B cell (primary cell): ENCODE measurements at regions not wholly inside any gene's neighbourhood (a gene's known extent, or its start where the extent isn't known, plus 50 kb on each side); places are given as distances from the start of the nearest gene placed in this dataset.

Experiments
- ATAC-seq: fragments of 200-7000 bp; cut with Tn5 transposase; one replicate; pipeline ENCODE4 v1.10.0; 2021; ENCODE audit warnings: low read depth, mild to moderate bottlenecking, moderate number of reproducible peaks, moderate library complexity
- CTCF ChIA-PET: fragments of 350-600 bp; sonication (Branson Sonifier 250); formaldehyde crosslinking; loops from one replicate; lab custom pipeline; 2021; ENCODE audit warnings: antibody characterized with exemption, inconsistent platforms; lab: Charles Lee
- POLR2A ChIA-PET: fragments of 350-600 bp; sonication (Branson Sonifier 250); formaldehyde crosslinking; loops from one replicate; lab custom pipeline; 2021; ENCODE audit warnings: antibody characterized with exemption; lab: Charles Lee
- DNase-seq: peaks from one replicate; pipeline ENCODE4 v3.0.0; 2013
- H2AFZ ChIP-seq: 2 replicates; pipeline ENCODE4 v1.6.1; 2012; ENCODE audit warnings: mild to moderate bottlenecking, low read depth, low read length; ENCODE audit not compliant: insufficient read depth, poor library complexity, severe bottlenecking
- H3K27ac ChIP-seq, 2 donors: 1 replicate in 1 of 2; 2 replicates in 1 of 2; pipeline ENCODE4 v1.5.1; 2012 to 2013; ENCODE audit warnings: low read length in 2 of 2, mild to moderate bottlenecking in 2 of 2, moderate library complexity in 1 of 2
- H3K27me3 ChIP-seq, 4 experiments: fragments of 200-600 bp in 1 of 4; sonication (generic) in 1 of 4; replicated peaks in 1 of 4; 1 replicate in 2 of 4; 2 replicates in 2 of 4; pipeline versions ENCODE4 v1.6.1 to v1.7.0; 2013 to 2016; ENCODE audit warnings: low read length in 3 of 4, mild to moderate bottlenecking in 2 of 4, mixed read lengths in 1 of 4, moderate library complexity in 1 of 4; ENCODE audit not compliant: insufficient read depth in 4 of 4, control insufficient read depth in 3 of 4; ENCODE audit errors: control extremely low read depth in 1 of 4
- H3K36me3 ChIP-seq, 2 experiments: replicated peaks in 1 of 2; 1 replicate in 1 of 2; 2 replicates in 1 of 2; pipeline versions ENCODE4 v1.6.1 to v1.7.1; 2013; ENCODE audit warnings: low read length in 1 of 2; ENCODE audit not compliant: insufficient read depth in 2 of 2, control insufficient read depth in 1 of 2; ENCODE audit errors: control extremely low read depth in 1 of 2, extremely low read depth in 1 of 2
- H3K4me1 ChIP-seq, 2 donors: fragments of 200-600 bp in 1 of 2; sonication (generic) in 1 of 2; 1 replicate in 1 of 2; 2 replicates in 1 of 2; pipeline versions ENCODE4 v1.5.1 to v1.6.1; 2013 to 2017; ENCODE audit warnings: low read length in 2 of 2; ENCODE audit not compliant: control insufficient read depth in 2 of 2, insufficient read depth in 2 of 2
- H3K4me2 ChIP-seq: replicated peaks from 2 replicates; pipeline ENCODE3; 2012; ENCODE audit warnings: mild to moderate bottlenecking, low read depth, low read length; ENCODE audit not compliant: poor library complexity, severe bottlenecking
- H3K4me3 ChIP-seq, 5 experiments: fragments of 200-600 bp in 1 of 5; sonication (generic) in 1 of 5; 1 replicate in 3 of 5; 2 replicates in 2 of 5; pipeline versions ENCODE4 v1.5.1 to v1.7.0; 2011 to 2016; ENCODE audit warnings: low read length in 4 of 5, mild to moderate bottlenecking in 4 of 5, low read depth in 2 of 5, control low read depth in 1 of 5, moderate library complexity in 1 of 5; ENCODE audit not compliant: insufficient read depth in 1 of 5; ENCODE audit errors: control extremely low read depth in 1 of 5, extremely low read depth in 1 of 5
- H3K79me2 ChIP-seq: fragments of 200-600 bp; sonication (generic); one replicate; pipeline ENCODE4 v1.6.0; 2016; ENCODE audit warnings: low read length; ENCODE audit not compliant: control insufficient read depth, insufficient read depth
- H3K9ac ChIP-seq: fragments of 200-600 bp; sonication (generic); 2 replicates; pipeline ENCODE4 v1.6.1; 2017; ENCODE audit warnings: mild to moderate bottlenecking, low read length, moderate library complexity
- H3K9me3 ChIP-seq, 3 donors: one replicate each; pipeline versions ENCODE4 v1.6.1 to v1.7.1; 2013; ENCODE audit warnings: low read length in 2 of 3; ENCODE audit not compliant: control insufficient read depth in 2 of 3, insufficient read depth in 1 of 3; ENCODE audit errors: control extremely low read depth in 1 of 3
- H4K20me1 ChIP-seq: 2 replicates; pipeline ENCODE4 v1.6.0; 2012; ENCODE audit warnings: mild to moderate bottlenecking, low read length; ENCODE audit not compliant: insufficient read depth, control insufficient read depth, poor library complexity, severe bottlenecking
- H3K27ac Mint-ChIP-seq: one replicate; pipeline ENCODE4 v1.8.0; 2021; ENCODE audit warnings: mixed read lengths
- H3K27me3 Mint-ChIP-seq: one replicate; pipeline ENCODE4 v1.8.0; 2021; ENCODE audit warnings: mixed read lengths
- H3K4me1 Mint-ChIP-seq: one replicate; pipeline ENCODE4 v1.8.0; 2021; ENCODE audit warnings: mixed read lengths
- H3K4me3 Mint-ChIP-seq: one replicate; pipeline ENCODE4 v1.8.0; 2021; ENCODE audit warnings: mixed read lengths
- H3K9me3 Mint-ChIP-seq: one replicate; pipeline ENCODE4 v1.8.0; 2022; ENCODE audit warnings: mixed read lengths; ENCODE audit not compliant: insufficient read depth
- EZH2 ChIP-seq: IDR thresholded peaks from 2 replicates; pipeline ENCODE4 v1.6.1; 2012; ENCODE audit warnings: borderline replicate concordance, low read depth, mild to moderate bottlenecking, moderate library complexity, low read length; ENCODE audit not compliant: insufficient read depth, poor library complexity, severe bottlenecking
- WGBS: methylation state at CpG from one replicate; pipeline ENCODE4 v1.1.5; 2013; ENCODE audit warnings: missing lambda C conversion rate; ENCODE audit not compliant: insufficient coverage; 5-methylcytosine and 5-hydroxymethylcytosine counted together
- intact Hi-C: fragments of 100-400 bp; cut with micrococcal nuclease; formaldehyde crosslinking; loops from one replicate; pipeline ENCODE4 v1.10.0; 2022
- TF ChIP-seq, protein P1 (sequence below): fragments of 200-600 bp; IDR thresholded peaks from one replicate; pipeline ENCODE4 v1.8.0; 2022; ENCODE audit warnings: antibody characterized with exemption, mild to moderate bottlenecking

DNA sequence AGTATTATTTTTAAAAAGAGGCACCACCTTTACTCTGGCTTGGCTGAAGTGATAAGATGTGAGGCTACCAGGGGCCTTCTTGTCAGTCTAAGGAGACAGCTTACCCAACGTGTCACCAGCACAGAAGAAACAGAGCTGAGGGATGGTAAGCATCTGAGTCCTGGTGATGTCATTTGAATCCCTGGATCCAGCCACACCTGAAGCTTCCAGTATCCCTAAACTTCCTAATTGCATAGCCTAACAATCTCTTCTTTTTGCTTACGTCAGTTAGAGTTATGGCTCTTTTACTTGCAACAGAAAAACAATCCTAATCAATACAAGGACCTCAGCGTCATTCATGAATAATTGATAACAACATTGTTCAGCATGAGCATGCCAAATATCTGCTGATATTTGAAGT lies 436.6 kb downstream of the SHISA9 start:
- Histone ChIP-seq H2AFZ (no peak overlapping the region), H3K36me3 (no peaks in the 10 kb centered on the region), H3K27ac (no peak overlapping the region), H3K27me3 (no peaks in the 10 kb centered on the region), H3K9me3 (peaks cover 0 to 3% (median 0%) of the 10 kb centered on the region in 3 donors), H3K4me2 (no peak overlapping the region), H3K79me2 (no peaks in the 10 kb centered on the region), H3K4me1 (no peaks in the 10 kb centered on the region), H3K4me3 (no peak overlapping the region), H3K9ac (no peak overlapping the region), H4K20me1 (no peaks in the 10 kb centered on the region)
- TF ChIP-seq EZH2 = no peak
- TF ChIP-seq, protein P1, sequence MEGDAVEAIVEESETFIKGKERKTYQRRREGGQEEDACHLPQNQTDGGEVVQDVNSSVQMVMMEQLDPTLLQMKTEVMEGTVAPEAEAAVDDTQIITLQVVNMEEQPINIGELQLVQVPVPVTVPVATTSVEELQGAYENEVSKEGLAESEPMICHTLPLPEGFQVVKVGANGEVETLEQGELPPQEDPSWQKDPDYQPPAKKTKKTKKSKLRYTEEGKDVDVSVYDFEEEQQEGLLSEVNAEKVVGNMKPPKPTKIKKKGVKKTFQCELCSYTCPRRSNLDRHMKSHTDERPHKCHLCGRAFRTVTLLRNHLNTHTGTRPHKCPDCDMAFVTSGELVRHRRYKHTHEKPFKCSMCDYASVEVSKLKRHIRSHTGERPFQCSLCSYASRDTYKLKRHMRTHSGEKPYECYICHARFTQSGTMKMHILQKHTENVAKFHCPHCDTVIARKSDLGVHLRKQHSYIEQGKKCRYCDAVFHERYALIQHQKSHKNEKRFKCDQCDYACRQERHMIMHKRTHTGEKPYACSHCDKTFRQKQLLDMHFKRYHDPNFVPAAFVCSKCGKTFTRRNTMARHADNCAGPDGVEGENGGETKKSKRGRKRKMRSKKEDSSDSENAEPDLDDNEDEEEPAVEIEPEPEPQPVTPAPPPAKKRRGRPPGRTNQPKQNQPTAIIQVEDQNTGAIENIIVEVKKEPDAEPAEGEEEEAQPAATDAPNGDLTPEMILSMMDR = no peak
- no peak for DNase-seq
- POLR2A ChIA-PET = no interaction called here
- 29% methylated on average over 1 of the region's 3 CpGs for WGBS
- H3K9me3 Mint-ChIP-seq = no peaks in the 10 kb centered on the region
- ATAC-seq = no peak
- CTCF ChIA-PET = no interaction called here
- intact Hi-C loops = no loop called here
- H3K27me3 Mint-ChIP-seq = no peaks in the 10 kb centered on the region
- no peak overlapping the region for H3K4me3 Mint-ChIP-seq
- H3K27ac Mint-ChIP-seq = no peak overlapping the region
- H3K4me1 Mint-ChIP-seq = no peaks in the 10 kb centered on the region

DNA sequence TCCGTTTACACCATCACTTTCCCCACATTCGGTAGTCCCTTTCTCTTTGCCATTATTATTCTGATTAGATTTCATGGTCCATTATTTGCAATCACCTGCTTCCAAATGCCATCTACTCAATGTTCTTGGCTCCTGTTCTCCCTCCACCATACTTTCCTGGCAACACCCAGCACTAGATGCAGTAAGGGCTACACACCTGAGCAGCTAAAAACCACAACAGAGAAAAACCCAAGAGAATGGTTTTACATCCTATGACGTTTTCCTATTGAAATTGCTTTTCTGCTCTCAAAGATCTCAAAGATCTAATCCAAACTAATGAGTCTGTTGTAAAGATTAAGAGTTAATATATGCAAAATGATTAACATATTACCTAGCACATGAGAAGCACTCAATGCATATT lies 441.3 kb downstream of the SHISA9 start:
- no peaks in the 10 kb centered on the region for H3K4me1 Mint-ChIP-seq
- POLR2A ChIA-PET = no interaction called here
- Histone ChIP-seq H3K4me3 (no peak overlapping the region), H3K4me1 (no peaks in the 10 kb centered on the region), H3K27ac (no peak overlapping the region), H3K36me3 (no peaks in the 10 kb centered on the region), H3K27me3 (no peaks in the 10 kb centered on the region), H3K4me2 (no peak overlapping the region), H3K79me2 (no peaks in the 10 kb centered on the region), H3K9ac (no peak overlapping the region), H3K9me3 (no peaks in the 10 kb centered on the region), H2AFZ (no peak overlapping the region), H4K20me1 (no peaks in the 10 kb centered on the region)
- WGBS = 94% methylated on average over 2 of the region's 3 CpGs
- CTCF ChIA-PET = no interaction called here
- no peak for ATAC-seq
- TF ChIP-seq EZH2 = no peak
- TF ChIP-seq, protein P1 = no peak
- H3K9me3 Mint-ChIP-seq = no peaks in the 10 kb centered on the region
- H3K27me3 Mint-ChIP-seq = no peaks in the 10 kb centered on the region
- no peak overlapping the region for H3K4me3 Mint-ChIP-seq
- intact Hi-C loops = loop anchor here (2.0 kb wide), 1 partner anchor 36 kb away; no protein-coding TSS in a partner anchor
- DNase-seq = no peak
- H3K27ac Mint-ChIP-seq = no peak overlapping the region
